ENCODE measurements at regions not wholly inside any gene's neighbourhood (a gene's known extent, or its start where the extent isn't known, plus 50 kb on each side); places are given as distances from the start of the nearest gene placed in this dataset.

DNA sequence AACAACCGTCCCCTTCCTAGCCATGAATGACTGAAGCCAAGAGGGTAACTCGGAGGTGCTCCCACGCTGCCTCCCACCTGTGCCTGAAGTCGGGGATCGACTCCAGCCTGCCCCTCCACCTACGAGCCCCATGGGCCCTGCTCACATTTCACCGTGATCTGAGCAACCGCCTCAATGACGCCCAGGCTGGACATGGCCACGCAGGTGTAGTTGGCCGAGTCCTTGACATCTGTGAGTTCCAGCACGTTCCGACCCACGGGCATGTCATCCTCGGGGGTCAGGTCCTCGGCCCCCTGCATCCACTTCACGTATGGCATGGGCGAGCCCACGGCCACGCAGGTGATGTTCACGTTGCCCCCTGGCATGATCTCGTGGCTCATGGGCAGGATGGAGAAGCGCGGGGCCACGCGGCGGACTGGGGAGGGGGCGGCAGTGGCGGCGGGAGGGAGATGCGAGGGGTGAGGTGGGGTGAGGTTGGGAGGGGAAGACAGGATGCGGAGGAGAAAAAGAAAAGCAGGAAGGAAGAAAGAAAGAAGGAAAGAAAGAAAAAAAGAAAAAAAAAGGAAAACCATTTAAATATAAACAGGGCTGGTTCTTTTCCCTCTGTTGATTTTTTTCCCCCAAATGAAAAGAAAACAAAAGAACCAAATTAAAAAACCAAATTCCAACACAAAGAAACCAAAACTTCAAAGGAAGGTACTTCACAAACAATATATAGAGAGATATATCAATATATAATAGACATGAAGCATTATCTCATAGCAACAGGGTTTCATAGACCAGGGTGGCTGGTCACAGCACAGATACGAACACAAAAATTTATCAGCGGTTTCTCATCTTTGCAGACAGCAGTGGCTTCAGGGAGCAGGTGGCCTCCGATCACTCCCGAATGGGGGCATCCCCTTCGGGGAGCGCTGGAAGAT, 94.7 kb downstream of the PTPRS start:
- Histone ChIP-seq H3K36me3 (ENCODE audit: control insufficient read depth in 4 of 4, insufficient read depth in 3 of 4, low read depth in 1 of 4, low read length in 3 of 4) (no peaks in the 10 kb centered on the region), H3K9me3 (ENCODE audit: control insufficient read depth in 4 of 4, low read length in 3 of 4) (no peaks in the 10 kb centered on the region), H3K9ac (ENCODE audit: low read depth in 1 of 2, low read length in 2 of 2) (no peak overlapping the region), H3K27me3 (ENCODE audit: control insufficient read depth in 4 of 4, insufficient read depth in 4 of 4, low read length in 3 of 4) (no peaks in the 10 kb centered on the region), H3K4me3 (ENCODE audit: low read depth in 1 of 3, low read length in 3 of 3) (no peak overlapping the region), H3K27ac (ENCODE audit: low read depth in 1 of 2, low read length in 2 of 2) (no peak overlapping the region), H3K4me1 (ENCODE audit: control insufficient read depth in 4 of 4, insufficient read depth in 4 of 4, low read length in 3 of 4) (no peaks in the 10 kb centered on the region)
- 94% methylated on average over 38 of the region's 38 CpGs for WGBS
- no peak for DNase-seq (ENCODE audit: low spot score)
- TF ChIP-seq RXRA (IDR thresholded peaks at IDR 0.05) (no peak), EGR1 (IDR thresholded peaks at IDR 0.05; ENCODE audit: low read depth in 2 of 2) (no peak), FOXA2 (IDR thresholded peaks at IDR 0.05) (no peak), FOXA1 (IDR thresholded peaks at IDR 0.05) (no peak), JUND (IDR thresholded peaks at IDR 0.05) (no peak), GABPA (IDR thresholded peaks at IDR 0.05 in 1 of 2, conservative IDR thresholded peaks at IDR 0.05 in 1 of 2) (no peak), NR2F2 (IDR thresholded peaks at IDR 0.05) (no peak), HNF4G (IDR thresholded peaks at IDR 0.05) (no peak), SP1 (IDR thresholded peaks at IDR 0.05) (no peak), HNF4A (conservative IDR thresholded peaks at IDR 0.05) (no peak), YY1 (IDR thresholded peaks at IDR 0.05) (no peak), RAD21 (IDR thresholded peaks at IDR 0.05) (no peak), TAF1 (conservative IDR thresholded peaks at IDR 0.05) (no peak)
- TF ChIP-seq, protein P1, sequence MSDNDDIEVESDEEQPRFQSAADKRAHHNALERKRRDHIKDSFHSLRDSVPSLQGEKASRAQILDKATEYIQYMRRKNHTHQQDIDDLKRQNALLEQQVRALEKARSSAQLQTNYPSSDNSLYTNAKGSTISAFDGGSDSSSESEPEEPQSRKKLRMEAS (IDR thresholded peaks at IDR 0.05) = no peak
- TF ChIP-seq, protein P2, sequence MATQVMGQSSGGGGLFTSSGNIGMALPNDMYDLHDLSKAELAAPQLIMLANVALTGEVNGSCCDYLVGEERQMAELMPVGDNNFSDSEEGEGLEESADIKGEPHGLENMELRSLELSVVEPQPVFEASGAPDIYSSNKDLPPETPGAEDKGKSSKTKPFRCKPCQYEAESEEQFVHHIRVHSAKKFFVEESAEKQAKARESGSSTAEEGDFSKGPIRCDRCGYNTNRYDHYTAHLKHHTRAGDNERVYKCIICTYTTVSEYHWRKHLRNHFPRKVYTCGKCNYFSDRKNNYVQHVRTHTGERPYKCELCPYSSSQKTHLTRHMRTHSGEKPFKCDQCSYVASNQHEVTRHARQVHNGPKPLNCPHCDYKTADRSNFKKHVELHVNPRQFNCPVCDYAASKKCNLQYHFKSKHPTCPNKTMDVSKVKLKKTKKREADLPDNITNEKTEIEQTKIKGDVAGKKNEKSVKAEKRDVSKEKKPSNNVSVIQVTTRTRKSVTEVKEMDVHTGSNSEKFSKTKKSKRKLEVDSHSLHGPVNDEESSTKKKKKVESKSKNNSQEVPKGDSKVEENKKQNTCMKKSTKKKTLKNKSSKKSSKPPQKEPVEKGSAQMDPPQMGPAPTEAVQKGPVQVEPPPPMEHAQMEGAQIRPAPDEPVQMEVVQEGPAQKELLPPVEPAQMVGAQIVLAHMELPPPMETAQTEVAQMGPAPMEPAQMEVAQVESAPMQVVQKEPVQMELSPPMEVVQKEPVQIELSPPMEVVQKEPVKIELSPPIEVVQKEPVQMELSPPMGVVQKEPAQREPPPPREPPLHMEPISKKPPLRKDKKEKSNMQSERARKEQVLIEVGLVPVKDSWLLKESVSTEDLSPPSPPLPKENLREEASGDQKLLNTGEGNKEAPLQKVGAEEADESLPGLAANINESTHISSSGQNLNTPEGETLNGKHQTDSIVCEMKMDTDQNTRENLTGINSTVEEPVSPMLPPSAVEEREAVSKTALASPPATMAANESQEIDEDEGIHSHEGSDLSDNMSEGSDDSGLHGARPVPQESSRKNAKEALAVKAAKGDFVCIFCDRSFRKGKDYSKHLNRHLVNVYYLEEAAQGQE (IDR thresholded peaks at IDR 0.05) = no peak
- TF ChIP-seq, protein P3, sequence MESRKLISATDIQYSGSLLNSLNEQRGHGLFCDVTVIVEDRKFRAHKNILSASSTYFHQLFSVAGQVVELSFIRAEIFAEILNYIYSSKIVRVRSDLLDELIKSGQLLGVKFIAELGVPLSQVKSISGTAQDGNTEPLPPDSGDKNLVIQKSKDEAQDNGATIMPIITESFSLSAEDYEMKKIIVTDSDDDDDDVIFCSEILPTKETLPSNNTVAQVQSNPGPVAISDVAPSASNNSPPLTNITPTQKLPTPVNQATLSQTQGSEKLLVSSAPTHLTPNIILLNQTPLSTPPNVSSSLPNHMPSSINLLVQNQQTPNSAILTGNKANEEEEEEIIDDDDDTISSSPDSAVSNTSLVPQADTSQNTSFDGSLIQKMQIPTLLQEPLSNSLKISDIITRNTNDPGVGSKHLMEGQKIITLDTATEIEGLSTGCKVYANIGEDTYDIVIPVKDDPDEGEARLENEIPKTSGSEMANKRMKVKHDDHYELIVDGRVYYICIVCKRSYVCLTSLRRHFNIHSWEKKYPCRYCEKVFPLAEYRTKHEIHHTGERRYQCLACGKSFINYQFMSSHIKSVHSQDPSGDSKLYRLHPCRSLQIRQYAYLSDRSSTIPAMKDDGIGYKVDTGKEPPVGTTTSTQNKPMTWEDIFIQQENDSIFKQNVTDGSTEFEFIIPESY (IDR thresholded peaks at IDR 0.05) = no peak
- TF ChIP-seq, protein P4, sequence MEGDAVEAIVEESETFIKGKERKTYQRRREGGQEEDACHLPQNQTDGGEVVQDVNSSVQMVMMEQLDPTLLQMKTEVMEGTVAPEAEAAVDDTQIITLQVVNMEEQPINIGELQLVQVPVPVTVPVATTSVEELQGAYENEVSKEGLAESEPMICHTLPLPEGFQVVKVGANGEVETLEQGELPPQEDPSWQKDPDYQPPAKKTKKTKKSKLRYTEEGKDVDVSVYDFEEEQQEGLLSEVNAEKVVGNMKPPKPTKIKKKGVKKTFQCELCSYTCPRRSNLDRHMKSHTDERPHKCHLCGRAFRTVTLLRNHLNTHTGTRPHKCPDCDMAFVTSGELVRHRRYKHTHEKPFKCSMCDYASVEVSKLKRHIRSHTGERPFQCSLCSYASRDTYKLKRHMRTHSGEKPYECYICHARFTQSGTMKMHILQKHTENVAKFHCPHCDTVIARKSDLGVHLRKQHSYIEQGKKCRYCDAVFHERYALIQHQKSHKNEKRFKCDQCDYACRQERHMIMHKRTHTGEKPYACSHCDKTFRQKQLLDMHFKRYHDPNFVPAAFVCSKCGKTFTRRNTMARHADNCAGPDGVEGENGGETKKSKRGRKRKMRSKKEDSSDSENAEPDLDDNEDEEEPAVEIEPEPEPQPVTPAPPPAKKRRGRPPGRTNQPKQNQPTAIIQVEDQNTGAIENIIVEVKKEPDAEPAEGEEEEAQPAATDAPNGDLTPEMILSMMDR (IDR thresholded peaks at IDR 0.05; ENCODE audit: low read depth, low read length, missing input control) = no peak

Measured in liver (tissue), 8 donors.